Stimulated activated CD4-positive, alpha-beta T cell treated with anti-CD3 and anti-CD28 coated beads, Interleukin-4, amount 100 ng/mL, for 1 hour (primary cell): ENCODE measurements at regions not wholly inside any gene's neighbourhood (a gene's known extent, or its start where the extent isn't known, plus 50 kb on each side); places are given as distances from the start of the nearest gene placed in this dataset.

Experiments
- DNase-seq: peaks from one replicate; pipeline ENCODE4 v3.0.0-alpha.2; 2020

DNA sequence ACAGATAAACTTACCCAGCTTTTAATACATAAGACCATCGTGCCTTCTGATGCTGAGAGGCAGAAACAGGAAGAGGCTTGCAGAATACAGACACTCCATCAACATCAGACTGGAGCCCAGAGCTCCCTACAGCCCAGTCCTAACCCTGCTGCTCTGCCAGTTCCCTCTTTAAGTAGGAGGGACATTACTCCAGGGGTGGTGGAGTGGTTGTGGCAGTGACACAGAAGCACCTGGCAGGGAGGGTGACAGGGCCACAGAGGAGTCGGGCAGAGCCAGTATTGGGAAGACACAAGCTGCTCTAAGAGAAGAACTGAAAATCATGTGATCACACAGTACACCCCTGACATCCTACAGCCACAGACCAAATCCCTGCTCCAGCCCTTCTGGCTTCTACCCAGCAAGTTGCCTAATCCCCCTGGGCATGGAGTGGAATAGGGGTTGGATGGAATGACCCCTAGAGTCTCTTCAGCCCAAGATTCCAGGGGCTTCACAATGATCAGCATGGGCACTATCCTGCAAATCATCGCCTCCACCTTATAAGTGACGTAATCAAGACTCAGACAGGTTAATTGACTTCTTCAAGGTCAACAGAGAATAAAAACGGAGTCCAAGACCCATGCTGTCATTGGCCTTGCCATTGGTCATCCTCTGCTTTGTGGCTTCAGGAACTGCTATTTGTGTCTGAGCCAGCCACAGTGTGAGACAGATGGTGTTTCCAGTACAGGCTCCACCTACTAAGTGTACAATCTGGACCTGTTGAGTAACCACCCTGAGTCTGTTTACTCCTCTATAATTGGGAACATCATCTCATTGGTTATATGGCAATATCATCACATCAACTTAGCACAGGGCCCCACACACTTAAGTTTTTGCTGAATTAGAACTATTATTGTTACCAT is 61.1 kb upstream of the ZMIZ1 start:
- no peak for DNase-seq

DNA sequence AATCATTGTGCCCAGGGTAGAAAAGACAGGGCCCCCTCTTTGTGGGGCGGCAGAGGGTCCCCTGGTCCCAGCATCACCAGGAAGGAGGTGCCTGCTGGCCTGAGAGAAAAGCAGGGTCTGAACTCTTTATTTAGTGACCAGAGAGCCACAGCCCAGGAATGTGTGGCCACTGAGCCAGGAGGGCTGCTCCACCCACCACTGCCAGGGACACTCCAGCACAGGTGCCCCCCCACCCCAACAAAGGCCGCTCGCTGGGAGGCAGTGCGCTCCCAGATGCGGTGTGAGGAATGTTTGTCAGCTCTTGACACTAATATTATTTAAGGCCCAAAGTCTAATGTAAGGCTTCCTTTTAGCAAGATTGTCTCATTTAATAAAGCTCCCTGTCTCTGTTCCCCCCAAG is 59.6 kb upstream of the ZMIZ1 start:
- DNase-seq, result no peak

DNA sequence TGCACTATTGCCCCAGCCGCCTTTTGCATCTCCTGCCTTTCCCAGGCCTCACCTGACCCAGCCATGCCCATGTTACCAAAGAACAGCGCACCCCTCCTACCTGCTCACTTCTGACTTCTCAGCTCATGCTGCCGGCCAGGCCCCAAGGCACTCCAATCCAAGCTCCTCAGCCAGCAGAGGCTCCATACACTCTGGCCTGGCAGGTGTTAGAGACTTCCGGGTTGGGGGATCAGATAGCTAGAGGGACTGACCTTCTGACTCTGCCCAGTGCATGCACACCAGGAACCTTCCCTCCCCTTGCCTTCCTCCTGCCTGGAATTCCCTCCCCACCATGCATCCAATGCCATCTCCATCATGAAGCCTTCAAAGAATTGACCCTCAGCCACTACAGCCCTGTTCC is 56.2 kb upstream of the ZMIZ1 start:
- no peak for DNase-seq

DNA sequence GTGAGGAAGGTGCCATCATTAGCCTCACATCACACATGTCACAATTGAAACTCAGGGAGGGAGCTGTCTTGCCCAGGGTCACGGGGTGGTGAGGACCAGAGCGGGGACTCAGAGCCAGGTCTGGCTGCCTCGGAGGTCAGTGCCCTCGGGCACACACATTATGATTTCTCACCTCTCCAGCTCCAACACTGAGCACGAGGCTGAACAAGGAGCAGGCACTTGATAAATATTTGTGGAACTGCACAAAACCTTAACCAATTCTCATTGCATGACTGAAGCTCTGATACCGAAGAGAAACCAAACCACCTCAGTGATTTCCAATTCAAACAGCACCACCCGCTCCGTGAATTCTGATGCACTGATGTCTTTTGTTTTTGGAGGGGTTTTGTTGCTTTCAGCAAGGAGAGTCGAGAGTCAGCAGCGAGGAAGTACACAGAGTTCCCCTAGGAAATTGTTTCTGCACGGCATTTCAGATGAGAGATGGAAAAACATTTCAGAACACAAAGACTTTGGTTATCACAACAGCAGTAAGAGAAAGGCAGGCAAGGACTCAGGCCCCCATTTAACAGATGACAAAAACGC is 55.3 kb upstream of the ZMIZ1 start:
- no peak for DNase-seq

DNA sequence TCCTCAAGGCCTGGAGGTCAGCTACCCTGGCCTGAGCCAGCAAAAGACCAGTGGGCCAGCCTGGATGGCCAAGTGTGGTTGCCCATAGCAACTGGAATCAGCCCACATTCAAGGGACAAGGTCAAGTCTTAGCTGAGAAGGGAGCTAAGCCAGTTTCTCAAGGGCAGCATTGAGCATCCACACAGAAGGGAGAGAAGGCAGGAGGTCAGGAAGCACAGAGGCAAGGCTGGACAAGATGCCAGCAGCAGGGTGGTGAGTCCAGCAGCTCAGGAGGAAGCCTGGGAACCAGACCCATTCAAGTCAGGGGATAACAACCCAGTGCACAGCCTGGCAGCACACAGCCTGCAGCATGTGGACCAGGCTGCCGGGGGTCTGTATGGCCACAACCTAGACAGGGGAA is 54.0 kb upstream of the ZMIZ1 start:
- no peak for DNase-seq

DNA sequence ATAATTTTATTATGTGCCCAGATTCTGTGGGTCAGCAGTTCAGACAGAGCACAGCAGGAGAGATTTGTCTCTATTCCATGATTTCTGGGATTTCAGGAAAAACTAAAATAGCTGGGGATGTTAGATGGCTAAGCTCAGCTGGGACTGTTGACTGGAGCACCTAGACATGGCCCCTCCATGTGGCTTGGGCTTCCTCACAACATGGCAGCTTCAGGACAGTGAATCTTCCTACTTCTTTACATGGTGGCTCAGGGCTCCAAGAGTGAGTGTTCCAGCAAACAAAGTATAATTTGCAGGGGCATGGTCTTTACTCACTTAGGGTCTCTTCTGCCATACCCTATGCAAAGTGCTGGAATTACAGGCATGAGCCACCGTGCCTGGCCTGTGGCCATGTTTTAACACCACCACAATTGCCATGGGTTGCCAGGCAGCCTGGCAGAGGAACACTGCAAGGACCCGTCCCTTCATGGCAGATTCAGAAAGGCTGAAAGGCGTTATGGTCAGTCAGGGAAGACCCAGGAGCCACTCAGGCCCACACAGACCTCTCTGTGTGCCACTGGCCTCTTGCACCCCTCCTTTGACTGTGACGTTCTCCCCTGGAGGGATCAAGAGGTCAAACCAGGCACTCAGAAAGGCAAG is 50.8 kb upstream of the ZMIZ1 start:
- DNase-seq, result no peak

DNA sequence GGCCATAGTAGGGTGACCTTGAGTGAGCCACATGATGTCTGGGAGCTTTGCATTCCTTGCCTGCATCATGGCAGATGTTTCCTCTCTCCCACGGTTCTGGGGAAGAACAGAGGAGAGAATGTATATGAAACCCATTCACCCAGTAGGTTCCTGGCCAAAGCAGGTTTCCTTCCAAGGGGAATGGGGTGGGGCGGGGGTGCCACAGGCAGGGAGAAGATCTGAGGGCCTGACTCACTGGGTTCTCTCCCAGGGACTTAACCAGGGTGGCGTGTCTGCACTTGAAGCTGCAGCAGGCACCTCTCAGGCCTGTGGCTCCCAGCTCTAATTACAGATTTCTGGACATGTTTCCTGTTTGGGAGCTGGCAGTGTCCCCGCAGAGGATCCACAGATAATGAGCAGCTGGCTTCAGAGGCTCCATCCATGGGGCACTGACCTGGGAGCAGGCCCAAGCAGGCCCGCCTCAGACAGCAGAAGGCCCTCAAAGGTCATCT is 50.2 kb upstream of the ZMIZ1 start:
- DNase-seq, result no peak
